Kidney (tissue), 13 donors: ENCODE measurements at regions not wholly inside any gene's neighbourhood (a gene's known extent, or its start where the extent isn't known, plus 50 kb on each side); places are given as distances from the start of the nearest gene placed in this dataset.

Experiments used
- DNase-seq, 5 donors: peaks; one replicate each; pipeline ENCODE4 v3.0.0-alpha.2; 2013 to 2020
- FAIRE-seq: peaks from 2 replicates; lab custom pipeline; 2012; peaks lifted over from hg19 to GRCh38; lab: Jason Lieb, UNC
- H3K27ac ChIP-seq, 2 donors: one replicate each; pipeline ENCODE4 v1.7.0; 2013; ENCODE audit warnings: low read depth in 2 of 2, low read length in 2 of 2, inconsistent platforms in 1 of 2
- H3K27me3 ChIP-seq: one replicate; pipeline ENCODE4 v1.7.1; 2013; ENCODE audit warnings: low read length, inconsistent platforms; ENCODE audit not compliant: control insufficient read depth, insufficient read depth
- H3K36me3 ChIP-seq, 3 donors: one replicate each; pipeline versions ENCODE4 v1.7.0 to v1.7.1; 2013; ENCODE audit warnings: low read length in 3 of 3, control low read depth in 1 of 3, inconsistent platforms in 1 of 3; ENCODE audit not compliant: insufficient read depth in 3 of 3, control insufficient read depth in 2 of 3
- H3K4me1 ChIP-seq, 3 donors: one replicate each; pipeline versions ENCODE4 v1.7.0 to v1.7.1; 2013; ENCODE audit warnings: low read length in 3 of 3, inconsistent platforms in 1 of 3, low read depth in 1 of 3; ENCODE audit not compliant: control insufficient read depth in 2 of 3, insufficient read depth in 2 of 3
- H3K4me3 ChIP-seq, 3 donors: one replicate each; pipeline versions ENCODE4 v1.7.0 to v1.8.1; 2013; ENCODE audit warnings: low read length in 3 of 3, control low read depth in 1 of 3, inconsistent platforms in 1 of 3
- H3K9ac ChIP-seq, 3 donors: one replicate each; pipeline versions ENCODE4 v1.7.0 to v1.7.1; 2013; ENCODE audit warnings: low read length in 3 of 3, control low read depth in 1 of 3, inconsistent platforms in 1 of 3
- H3K9me3 ChIP-seq, 3 donors: one replicate each; pipeline versions ENCODE4 v1.7.0 to v1.7.1; 2013; ENCODE audit warnings: low read length in 3 of 3, control low read depth in 1 of 3, inconsistent platforms in 1 of 3; ENCODE audit not compliant: control insufficient read depth in 2 of 3, insufficient read depth in 1 of 3
- CTCF ChIP-seq: IDR thresholded peaks from 3 replicates; pipeline ENCODE4 v1.5.1; 2012; ENCODE audit warnings: mild to moderate bottlenecking, moderate library complexity, borderline replicate concordance; ENCODE audit not compliant: insufficient read depth; ENCODE audit errors: extremely low read depth
- intact Hi-C: fragments of 100-400 bp; cut with DNase I; formaldehyde crosslinking; loops from one replicate; pipeline ENCODE4 v1.11.1; 2022
- donor health status: control.
- donor health status: control.
- donor health status: control.
- donor health status: control.
- donor health status: control.
- donor health status: DM: yes; HTN: yes; CAD: no.
- donor health status: Normal renal cell carcinoma (clear cell type).

GRCh38 chr14:73776194-73776537 is 62.0 kb upstream of the PNMA1 start:
- DNase-seq = no peak
- Histone ChIP-seq H3K4me3 (no peak overlapping the region), H3K4me1 (peaks cover 7 to 50% (median 37%) of the 10 kb centered on the region in 3 donors), H3K36me3 (no peaks in the 10 kb centered on the region), H3K27ac (peak overlapping the region in 1 of 2 donors; percentile 16), H3K27me3 (no peaks in the 10 kb centered on the region), H3K9ac (no peak overlapping the region), H3K9me3 (no peaks in the 10 kb centered on the region)
- TF ChIP-seq CTCF = no peak
- no peak for FAIRE-seq
- intact Hi-C loops = no loop called here

GRCh38 chr14:73775339-73776193 is 61.4 kb upstream of the PNMA1 start:
- Histone ChIP-seq H3K27ac (peak overlapping the region in 1 of 2 donors; percentile 24), H3K4me1 (peaks cover 7 to 56% (median 43%) of the 10 kb centered on the region in 3 donors)
- no peak for FAIRE-seq

GRCh38 chr14:73774671-73775070 is 60.5 kb upstream of the PNMA1 start:
- FAIRE-seq (no peak), DNase-seq (peak in 1 of 5 donors; percentile 64)
- intact Hi-C loops = no loop called here
- Histone ChIP-seq H3K36me3 (no peaks in the 10 kb centered on the region), H3K4me3 (no peak overlapping the region), H3K4me1 (peaks cover 7 to 59% (median 45%) of the 10 kb centered on the region in 3 donors), H3K9ac (no peak overlapping the region), H3K9me3 (no peaks in the 10 kb centered on the region), H3K27me3 (no peaks in the 10 kb centered on the region), H3K27ac (no peak overlapping the region)
- no peak for TF ChIP-seq CTCF

More at GRCh38 chr14:73775339-73776193, 61.4 kb upstream of the PNMA1 start:
- Histone ChIP-seq H3K36me3 (no peaks in the 10 kb centered on the region), H3K4me3 (no peak overlapping the region), H3K27me3 (no peaks in the 10 kb centered on the region), H3K9ac (no peak overlapping the region), H3K9me3 (no peaks in the 10 kb centered on the region)
- TF ChIP-seq CTCF = no peak
- intact Hi-C loops = no loop called here
- DNase-seq = peak in 1 of 5 donors; percentile 51
